ENCODE measurements at regions not wholly inside any gene's neighbourhood (a gene's known extent, or its start where the extent isn't known, plus 50 kb on each side); places are given as distances from the start of the nearest gene placed in this dataset.

- TF ChIP-seq NANOG (IDR thresholded peaks at IDR 0.05; ENCODE audit: insufficient read depth, low read depth, low read length, poor library complexity, severe bottlenecking) = peak; percentile 7
- 0 out of 2 replicates have a peak, but pooled peaks have one; percentile 14 for TF ChIP-seq EGR1 (IDR thresholded peaks at IDR 0.05; ENCODE audit: borderline replicate concordance, low read depth, low read length)
Measured at GRCh38 chr12:66061557-66062289, 68.8 kb downstream of the LLPH start (continued).
